Upper lobe of left lung (tissue), 6 donors: ENCODE measurements at regions not wholly inside any gene's neighbourhood (a gene's known extent, or its start where the extent isn't known, plus 50 kb on each side); places are given as distances from the start of the nearest gene placed in this dataset.
A peak's percentile ranks its signal among the peaks of the same experiment; 100 is the strongest.
"Not testable (repeated sequence)": the region's sequence is repeated elsewhere in the genome, so short reads cannot be mapped to it uniquely, and the experiment has no call there.

ENCODE experiments used
- ATAC-seq, 2 donors: fragments of 200-7000 bp; cut with Tn5 transposase; one replicate each; pipeline ENCODE4 v1.9.1; 2022; ENCODE audit warnings: mild to moderate bottlenecking in 2 of 2, moderate library complexity in 2 of 2; ENCODE audit not compliant: low FRiP score in 2 of 2
- DNase-seq, 2 donors: peaks; one replicate each; pipeline ENCODE4 v3.0.0-alpha.2; 2019 to 2020
- H3K27ac ChIP-seq, 4 donors: fragments of 200-600 bp; sonication (generic); one replicate each; pipeline ENCODE4 v1.5.1; 2016 to 2019
- H3K27me3 ChIP-seq, 4 donors: fragments of 200-600 bp; sonication (generic); one replicate each; pipeline ENCODE4 v1.5.1; 2017 to 2019
- H3K36me3 ChIP-seq, 4 donors: fragments of 200-600 bp; sonication (generic); one replicate each; pipeline ENCODE4 v1.5.1; 2016 to 2019
- H3K4me1 ChIP-seq, 4 donors: fragments of 200-600 bp; sonication (generic); one replicate each; pipeline ENCODE4 v1.5.1; 2018 to 2019
- H3K4me3 ChIP-seq, 4 donors: fragments of 200-600 bp; sonication (generic); one replicate each; pipeline ENCODE4 v1.5.1; 2017 to 2019; ENCODE audit warnings: mild to moderate bottlenecking in 2 of 4, moderate library complexity in 1 of 4
- H3K9me3 ChIP-seq, 4 donors: fragments of 200-600 bp; sonication (generic); one replicate each; pipeline ENCODE4 v1.5.1; 2018 to 2019
- CTCF ChIP-seq, 6 experiments: fragments of 450-650 bp in 4 of 6; fragments of 200-600 bp in 2 of 6; sonication (generic) in 2 of 6; IDR thresholded peaks; one replicate each; pipeline ENCODE4 v1.5.1; 2016 to 2019; ENCODE audit warnings: antibody characterized with exemption in 6 of 6
- EP300 ChIP-seq, 4 donors: sonication (generic); formaldehyde crosslinking; IDR thresholded peaks; one replicate each; pipeline ENCODE4 v1.5.1; 2017; ENCODE audit warnings: antibody characterized with exemption in 4 of 4, control low read depth in 2 of 4
- POLR2A ChIP-seq, 4 donors: fragments of 450-650 bp; IDR thresholded peaks; one replicate each; pipeline ENCODE4 v1.5.1; 2016 to 2017; ENCODE audit warnings: antibody characterized with exemption in 4 of 4, mild to moderate bottlenecking in 2 of 4
- POLR2AphosphoS5 ChIP-seq, 2 donors: sonication (generic); formaldehyde crosslinking; IDR thresholded peaks; one replicate each; pipeline ENCODE4 v1.5.1; 2017; ENCODE audit warnings: antibody characterized with exemption in 2 of 2
- WGBS, 2 donors: methylation state at CpG; one replicate each; pipeline ENCODE4 v1.1.5; 2017 to 2018; 5-methylcytosine and 5-hydroxymethylcytosine counted together
- donor health status: DM: no; HTN: no; CAD: no; lungs with moderate emphysema.
- donor health status: DM: no; HTN: yes; CAD: no; lungs with severe emphysema.

- WGBS, 2 donors = 57 to 71% methylated on average over 3 of the region's 3 CpGs
- TF ChIP-seq POLR2A (IDR thresholded peaks at IDR 0.05) (no peak), EP300 (IDR thresholded peaks at IDR 0.05) (no peak), CTCF (IDR thresholded peaks at IDR 0.05) (no peak), POLR2AphosphoS5 (IDR thresholded peaks at IDR 0.05) (no peak)
- no peaks in the 10 kb centered on the region for H3K27me3 ChIP-seq
- no peak overlapping the region for H3K27ac ChIP-seq
- no peak for ATAC-seq
- H3K4me1 ChIP-seq = no peaks in the 10 kb centered on the region
- H3K9me3 ChIP-seq = no peaks in the 10 kb centered on the region
- no peak for DNase-seq
- no peaks in the 10 kb centered on the region for H3K36me3 ChIP-seq
- no peak overlapping the region for H3K4me3 ChIP-seq
Observed at GRCh38 chr12:82619644-82620043, 67.1 kb upstream of the TMTC2 start.

DNA sequence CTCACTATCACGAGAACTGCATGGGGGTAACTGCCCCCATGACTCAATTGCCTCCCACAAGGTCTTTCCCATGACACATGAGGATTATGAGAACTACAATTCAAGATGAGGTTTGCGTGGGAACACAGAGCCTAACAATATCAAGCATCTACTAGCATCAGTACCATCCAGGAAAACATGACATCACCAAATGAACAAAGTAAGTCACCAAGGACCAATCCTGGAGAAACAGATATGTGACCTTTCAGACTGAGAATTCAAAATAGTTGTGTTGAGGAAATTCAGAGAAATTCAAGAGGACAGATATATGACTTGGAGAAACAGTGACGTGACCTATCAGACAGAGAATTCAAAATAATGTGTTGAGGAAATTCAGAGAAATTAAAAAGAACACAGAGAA, 65.8 kb upstream of the TMTC2 start:
- H3K27ac ChIP-seq = no peak overlapping the region
- H3K36me3 ChIP-seq = no peaks in the 10 kb centered on the region
- DNase-seq (no peak), ATAC-seq (no peak)
- no peak overlapping the region for H3K4me3 ChIP-seq
- H3K4me1 ChIP-seq = no peaks in the 10 kb centered on the region
- no peak for TF ChIP-seq POLR2A (IDR thresholded peaks at IDR 0.05)
- TF ChIP-seq CTCF (IDR thresholded peaks at IDR 0.05) = no peak
- TF ChIP-seq POLR2AphosphoS5 (IDR thresholded peaks at IDR 0.05) = no peak
- no peak for TF ChIP-seq EP300 (IDR thresholded peaks at IDR 0.05)
- no peaks in the 10 kb centered on the region for H3K27me3 ChIP-seq
- H3K9me3 ChIP-seq = no peaks in the 10 kb centered on the region
- WGBS, 2 donors = 79 to 82% methylated on average over 3 of the region's 3 CpGs

GRCh38 chr12:82625523-82625922, 61.2 kb upstream of the TMTC2 start:
- Histone ChIP-seq H3K27me3 (no peaks in the 10 kb centered on the region), H3K4me3 (no peak overlapping the region), H3K27ac (no peak overlapping the region), H3K4me1 (no peaks in the 10 kb centered on the region), H3K36me3 (no peaks in the 10 kb centered on the region), H3K9me3 (no peaks in the 10 kb centered on the region)
- DNase-seq (no peak), ATAC-seq (no peak)
- TF ChIP-seq EP300 (IDR thresholded peaks at IDR 0.05) = no peak
- no peak for TF ChIP-seq CTCF (IDR thresholded peaks at IDR 0.05)
- no peak for TF ChIP-seq POLR2A (IDR thresholded peaks at IDR 0.05)
- TF ChIP-seq POLR2AphosphoS5 (IDR thresholded peaks at IDR 0.05) = no peak
- WGBS, 2 donors = 36 to 57% methylated on average over 2 to 3 of the region's 3 CpGs

DNA sequence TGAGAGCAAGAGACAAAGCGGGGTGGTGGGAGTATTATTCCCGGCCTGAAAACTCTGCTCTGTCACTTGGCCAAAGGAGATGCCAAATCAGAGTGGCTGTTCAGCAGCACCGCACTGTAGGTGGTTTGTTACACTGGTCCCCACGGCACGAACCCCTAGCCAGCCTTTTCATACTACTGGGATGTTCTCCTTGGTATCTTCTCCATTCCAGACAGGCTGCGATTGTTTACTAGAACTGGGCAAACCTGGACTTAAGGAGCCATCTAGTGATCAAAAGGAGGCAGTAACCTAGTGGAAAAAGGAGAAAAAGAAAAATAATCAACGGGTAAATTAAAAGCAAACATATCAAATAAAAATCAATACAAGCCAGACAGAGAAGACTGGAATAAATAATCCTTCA, 58.9 kb upstream of the TMTC2 start:
- TF ChIP-seq EP300 (IDR thresholded peaks at IDR 0.05) (no peak), CTCF (IDR thresholded peaks at IDR 0.05) (peak in 1 of 6 experiments; percentile 21)
- ATAC-seq (peak in 1 of 2 donors; percentile 16), DNase-seq (no peak)
- no peaks in the 10 kb centered on the region for H3K27me3 ChIP-seq
- no peaks in the 10 kb centered on the region for H3K36me3 ChIP-seq
- H3K27ac ChIP-seq = no peak overlapping the region
- no peaks in the 10 kb centered on the region for H3K4me1 ChIP-seq
- H3K9me3 ChIP-seq = no peaks in the 10 kb centered on the region
- H3K4me3 ChIP-seq = no peak overlapping the region
- WGBS, 2 donors = 64 to 74% methylated on average over 7 of the region's 7 CpGs

- H3K9me3 ChIP-seq, H3K4me3 ChIP-seq, H3K36me3 ChIP-seq, DNase-seq, H3K27me3 ChIP-seq, ATAC-seq, H3K4me1 ChIP-seq, H3K27ac ChIP-seq: not testable (repeated sequence)
- WGBS, 2 donors = 72 to 74% methylated on average over 7 to 8 of the region's 8 CpGs
Observed at GRCh38 chr12:82634495-82635258, 52.0 kb upstream of the TMTC2 start.
